SIG-M5 treated with dmso at 0.1 percent for 504 hours (cell line): ENCODE measurements at regions not wholly inside any gene's neighbourhood (a gene's known extent, or its start where the extent isn't known, plus 50 kb on each side); places are given as distances from the start of the nearest gene placed in this dataset.
"Not testable (repeated sequence)": the region's sequence is repeated elsewhere in the genome, so short reads cannot be mapped to it uniquely, and the experiment has no call there.

Source experiments
- DNase-seq: peaks from one replicate; lab custom pipeline; 2025; ENCODE audit not compliant: unreplicated experiment; lab: John Stamatoyannopoulos, UW

- no peak for DNase-seq
These were observed 900.3 kb upstream of the ROBO1 start for GRCh38 chr3:80668100-80668499.

DNA sequence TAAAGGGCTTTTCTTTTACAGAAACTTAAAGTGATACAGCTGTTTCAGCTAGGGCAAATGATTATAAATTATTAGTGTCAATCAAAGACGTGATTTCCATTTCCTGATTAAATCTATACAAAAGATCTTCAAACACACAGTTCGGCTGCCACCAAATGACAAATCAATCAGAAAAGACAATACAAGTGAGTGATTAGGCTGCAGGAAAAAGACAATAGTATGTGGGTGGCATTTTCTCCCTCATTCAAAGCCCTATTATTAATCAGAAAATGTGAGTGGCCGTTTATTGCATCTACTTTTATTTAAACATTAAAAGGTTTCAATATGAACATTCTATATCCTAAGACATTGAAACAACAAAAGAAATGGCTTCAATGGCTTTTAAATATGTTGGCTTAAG is 895.6 kb upstream of the ROBO1 start:
- no peak for DNase-seq

DNA sequence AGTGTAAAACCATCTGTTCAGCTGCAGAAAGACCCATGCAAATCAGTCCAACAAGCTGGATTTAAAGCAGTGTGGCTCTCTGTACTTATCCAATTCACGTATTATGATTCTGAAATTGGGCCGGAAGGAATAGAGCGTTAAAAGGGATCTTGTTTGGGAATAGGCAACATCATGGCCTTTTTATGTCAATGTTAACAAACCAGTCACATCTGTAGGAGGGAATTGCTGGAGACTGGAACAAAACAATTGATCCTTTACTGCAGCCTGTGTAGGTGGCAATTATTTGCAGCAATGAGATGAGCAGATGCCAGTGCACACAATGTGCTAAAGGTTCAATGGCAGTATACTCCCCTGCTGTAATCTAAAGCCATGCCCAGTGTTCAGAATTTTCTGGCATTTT is 887.4 kb upstream of the ROBO1 start:
- DNase-seq: no peak

GRCh38 chr3:80649170-80649569 is 881.4 kb upstream of the ROBO1 start:
- no peak for DNase-seq

- DNase-seq: no peak
These were observed 875.6 kb upstream of the ROBO1 start for GRCh38 chr3:80643421-80643820.

GRCh38 chr3:80618295-80619256 is 850.8 kb upstream of the ROBO1 start:
- DNase-seq: no peak

- no peak for DNase-seq
These were observed 844.6 kb upstream of the ROBO1 start for GRCh38 chr3:80612366-80612765.

DNA sequence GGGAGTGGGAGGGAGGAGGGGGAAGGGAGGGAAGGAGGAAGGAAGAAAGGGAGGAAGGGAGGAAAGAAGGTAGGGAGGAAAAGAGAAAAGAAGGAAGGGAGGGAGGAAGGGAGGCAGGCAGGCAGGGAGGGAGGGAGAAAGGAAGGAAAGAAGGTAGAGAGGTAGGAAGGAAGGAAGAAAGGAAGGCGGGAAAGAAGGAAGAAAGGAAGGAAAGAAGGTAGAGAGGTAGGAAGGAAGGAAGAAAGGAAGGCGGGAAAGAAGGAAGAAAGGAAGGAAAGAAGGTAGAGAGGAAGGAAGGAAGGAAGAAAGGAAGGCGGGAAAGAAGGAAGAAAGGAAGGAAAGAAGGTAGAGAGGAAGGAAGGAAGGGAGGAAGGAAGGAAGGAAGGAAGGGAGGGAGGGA is 840.3 kb upstream of the ROBO1 start:
- DNase-seq: not testable (repeated sequence)

- DNase-seq: no peak
These were observed 838.3 kb upstream of the ROBO1 start for GRCh38 chr3:80606073-80606472.

- no peak for DNase-seq
These were observed 833.7 kb upstream of the ROBO1 start for GRCh38 chr3:80601479-80601878.

DNA sequence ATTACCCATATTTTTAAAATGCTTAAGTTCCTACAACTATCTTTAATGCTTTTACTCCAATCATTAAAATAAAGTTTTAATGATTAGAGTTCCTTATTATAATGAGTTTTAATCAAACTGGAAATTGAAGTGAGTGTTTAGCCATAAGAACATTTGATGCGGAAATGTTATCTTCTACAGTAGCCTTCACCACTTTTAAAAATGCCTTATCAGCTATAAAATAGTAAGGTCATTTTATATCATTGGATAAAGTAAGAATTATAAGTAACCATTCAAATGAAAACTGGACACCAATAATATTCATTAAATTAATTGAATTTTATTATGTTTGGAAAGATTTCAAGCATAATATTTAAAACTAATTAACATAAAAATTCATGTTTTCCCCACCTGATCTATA is 825.0 kb upstream of the ROBO1 start:
- no peak for DNase-seq

- no peak for DNase-seq
These were observed 818.5 kb upstream of the ROBO1 start for GRCh38 chr3:80586338-80586737.

DNA sequence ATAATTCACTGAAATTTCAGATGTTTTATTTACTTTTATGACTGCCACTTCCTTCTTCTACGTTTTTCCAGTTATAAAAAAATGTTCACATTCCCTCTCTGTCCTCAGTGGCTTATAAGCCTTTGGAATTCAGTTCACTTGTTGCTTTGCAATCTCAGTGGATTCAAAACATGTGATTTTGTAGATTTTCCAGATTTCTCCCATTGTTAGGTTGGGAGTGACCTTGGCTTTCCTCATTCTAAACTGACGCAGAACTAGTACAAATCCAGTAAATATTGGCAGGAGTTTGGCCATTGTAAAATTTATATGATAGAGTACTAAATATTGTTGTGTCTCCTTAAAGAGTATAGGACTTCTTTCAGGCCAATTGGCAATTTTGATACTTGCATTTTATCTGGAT is 812.3 kb upstream of the ROBO1 start:
- no peak for DNase-seq

- no peak for DNase-seq
These were observed 796.6 kb upstream of the ROBO1 start for GRCh38 chr3:80564391-80564790.

GRCh38 chr3:80559701-80560100 is 791.9 kb upstream of the ROBO1 start:
- DNase-seq: no peak

- DNase-seq: no peak
These were observed 789.0 kb upstream of the ROBO1 start for GRCh38 chr3:80556763-80557162.

GRCh38 chr3:80554304-80554703 is 786.5 kb upstream of the ROBO1 start:
- DNase-seq: no peak

DNA sequence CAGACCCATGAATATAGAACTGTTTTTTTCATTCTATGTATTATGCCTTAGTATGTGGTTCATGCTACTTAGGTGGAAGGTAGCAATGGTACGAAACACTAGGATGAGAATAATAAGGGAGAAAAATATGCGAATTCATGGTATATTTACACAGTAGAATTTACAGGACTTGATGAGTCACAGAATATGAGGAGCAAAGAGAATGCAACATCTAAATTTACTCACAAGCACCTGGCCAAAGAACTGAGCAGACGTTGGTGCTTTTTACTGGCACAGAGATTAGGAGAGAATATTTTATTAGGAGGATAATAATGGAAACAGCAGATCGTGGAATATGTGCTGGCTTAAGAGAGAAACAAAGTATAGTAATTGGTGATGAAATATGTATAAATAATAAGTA is 785.4 kb upstream of the ROBO1 start:
- DNase-seq: no peak

DNA sequence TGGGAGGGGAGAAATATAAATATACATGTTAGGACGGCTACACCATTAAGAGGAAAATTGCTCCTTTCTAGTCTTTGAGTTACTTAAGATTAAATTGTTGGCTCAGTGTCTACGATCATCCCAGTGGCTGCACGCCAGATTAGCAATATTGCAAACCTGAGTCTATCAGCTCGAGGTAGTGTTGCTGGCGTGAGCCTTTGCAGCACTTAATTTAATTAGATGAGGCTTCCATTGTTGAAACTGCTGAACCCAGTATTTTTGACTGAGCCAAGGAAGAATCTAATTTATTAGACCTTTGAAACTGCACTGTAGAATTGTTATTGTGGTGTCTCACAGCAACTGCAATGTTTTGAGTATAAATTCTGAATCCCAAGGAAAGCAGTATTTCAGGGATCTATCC is 782.4 kb upstream of the ROBO1 start:
- no peak for DNase-seq

DNA sequence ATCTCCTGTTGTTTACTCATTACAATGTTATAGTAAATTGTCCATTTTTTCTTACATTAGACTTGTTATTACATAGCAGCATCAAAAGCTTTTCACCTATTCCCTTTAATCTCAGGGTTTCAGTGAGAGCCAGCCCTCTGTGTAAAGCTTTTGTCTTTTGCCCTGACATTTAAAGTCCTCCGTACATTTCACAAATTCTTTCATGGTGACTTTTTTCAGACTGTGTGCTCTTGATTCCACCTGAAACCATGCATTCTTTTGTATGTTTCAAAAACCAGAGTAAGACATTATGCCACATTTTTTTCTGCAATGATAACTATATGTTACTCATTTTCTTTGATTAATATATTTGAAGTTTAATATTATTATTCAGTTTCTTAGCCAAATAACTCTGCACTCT is 781.4 kb upstream of the ROBO1 start:
- DNase-seq: no peak

DNA sequence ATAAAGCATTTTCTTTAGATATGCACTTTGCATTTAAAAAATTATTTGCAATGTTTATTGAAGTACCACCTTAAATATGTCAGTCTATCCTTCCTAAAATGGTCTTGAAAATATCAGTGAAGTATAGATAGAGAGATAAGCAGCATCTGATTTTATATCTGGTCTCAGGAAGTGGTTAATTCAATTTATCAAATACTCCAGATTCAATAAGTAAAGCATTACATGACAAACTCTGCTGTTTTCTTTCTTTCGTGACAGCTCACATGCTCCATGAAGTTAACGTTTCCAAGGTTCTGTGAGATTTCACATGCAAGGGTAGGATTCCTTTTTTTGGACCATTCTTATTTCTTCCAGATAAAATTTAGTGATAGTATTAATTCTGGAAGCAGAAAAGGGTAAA is 775.4 kb upstream of the ROBO1 start:
- no peak for DNase-seq

DNA sequence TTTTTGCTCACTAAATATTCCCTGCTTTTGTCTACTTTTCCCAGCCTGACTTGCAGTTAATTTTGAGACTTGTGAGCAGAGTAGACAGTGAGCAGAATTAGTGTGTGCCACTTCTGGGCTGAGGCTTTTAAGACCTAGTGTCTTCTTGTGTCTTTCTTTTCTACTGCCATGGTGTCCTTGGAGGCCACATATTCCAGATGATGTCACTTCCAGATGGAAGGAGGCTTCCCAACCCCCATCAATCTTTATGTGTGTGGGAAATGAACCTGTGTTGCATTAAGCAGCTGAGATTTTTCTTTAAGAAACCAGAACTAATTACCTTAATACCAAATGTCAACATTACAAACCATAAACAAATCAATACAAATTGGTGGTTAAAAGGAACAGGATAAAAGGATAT is 774.7 kb upstream of the ROBO1 start:
- DNase-seq: no peak

GRCh38 chr3:80537680-80538079 is 769.9 kb upstream of the ROBO1 start:
- no peak for DNase-seq
